GM21786 (cell line): ENCODE measurements at regions not wholly inside any gene's neighbourhood (a gene's known extent, or its start where the extent isn't known, plus 50 kb on each side); places are given as distances from the start of the nearest gene placed in this dataset.

Experiments used
- ATAC-seq: cut with Tn5 transposase; IDR thresholded peaks from one replicate; pipeline ENCODE4 v1.9.1; 2021; ENCODE audit not compliant: unreplicated experiment

DNA sequence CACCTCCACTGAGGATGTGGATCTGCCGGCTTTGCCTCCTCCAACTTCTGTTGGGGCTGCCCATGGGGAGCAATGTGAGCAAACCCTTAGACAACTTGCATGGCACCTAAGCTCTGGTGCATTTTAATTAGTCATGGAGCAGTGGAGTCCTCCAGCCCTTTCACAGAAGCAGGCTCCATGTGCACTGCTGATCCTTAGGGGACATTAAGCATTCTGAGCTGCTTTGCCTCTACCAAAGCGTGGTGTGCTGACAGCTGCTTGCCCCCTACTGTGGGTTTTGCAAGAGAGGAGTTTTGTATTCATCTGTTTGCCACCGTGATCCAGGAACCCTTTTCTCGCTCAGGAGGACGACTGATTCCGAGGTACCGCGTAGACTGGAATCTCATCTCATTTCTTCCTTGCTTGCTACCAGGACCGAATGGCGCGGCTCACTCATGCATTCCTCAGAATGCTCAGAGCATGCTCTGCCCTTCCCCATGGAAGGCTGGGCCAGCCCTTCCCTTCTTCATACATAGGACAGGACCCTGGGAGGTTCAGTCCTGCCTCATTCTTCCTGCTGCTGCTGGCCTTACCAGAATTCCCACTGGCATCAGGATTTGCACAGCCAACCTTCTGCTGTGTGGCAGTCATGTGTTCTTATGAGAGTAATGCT, 432.5 kb downstream of the GADD45G start:
- ATAC-seq = no peak

DNA sequence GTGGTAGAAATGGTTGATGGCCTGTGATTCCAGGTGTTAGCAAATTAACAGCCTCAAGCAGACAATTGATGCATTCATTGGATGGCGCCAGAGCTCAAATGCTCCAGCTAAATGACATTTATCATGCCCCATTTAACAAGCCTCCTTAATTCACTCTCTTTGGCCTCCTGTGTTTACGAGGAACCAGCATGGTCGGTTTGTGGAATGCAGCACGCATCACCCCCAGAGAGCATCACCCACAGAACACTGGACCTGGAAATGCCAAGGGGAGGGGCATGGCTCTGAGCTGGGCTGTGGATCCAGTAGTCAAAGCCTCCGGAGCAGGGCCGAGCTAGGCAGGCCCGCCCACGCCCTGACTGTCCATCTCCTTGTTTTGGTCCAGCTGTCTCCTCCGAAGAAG, 434.0 kb downstream of the GADD45G start:
- ATAC-seq = no peak

DNA sequence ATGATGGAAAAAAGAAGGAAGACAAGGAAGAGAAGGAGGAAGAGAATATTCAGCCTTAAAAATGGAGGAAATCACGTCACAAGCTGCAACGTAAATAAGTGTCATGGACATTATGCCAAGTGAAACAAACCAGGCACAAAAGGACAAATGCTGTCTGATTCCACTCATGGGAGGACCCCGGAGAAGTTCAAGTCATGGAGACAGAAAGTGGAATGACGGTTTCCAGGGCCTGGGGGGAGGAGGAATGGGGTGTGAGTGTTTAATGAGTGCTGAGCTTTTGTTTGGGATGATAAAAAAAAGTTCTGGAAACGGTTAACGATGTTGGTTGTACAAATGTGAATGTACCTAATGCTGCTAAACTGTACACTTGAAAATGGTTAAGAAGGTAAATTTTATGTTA, 439.5 kb downstream of the GADD45G start:
- ATAC-seq = no peak

DNA sequence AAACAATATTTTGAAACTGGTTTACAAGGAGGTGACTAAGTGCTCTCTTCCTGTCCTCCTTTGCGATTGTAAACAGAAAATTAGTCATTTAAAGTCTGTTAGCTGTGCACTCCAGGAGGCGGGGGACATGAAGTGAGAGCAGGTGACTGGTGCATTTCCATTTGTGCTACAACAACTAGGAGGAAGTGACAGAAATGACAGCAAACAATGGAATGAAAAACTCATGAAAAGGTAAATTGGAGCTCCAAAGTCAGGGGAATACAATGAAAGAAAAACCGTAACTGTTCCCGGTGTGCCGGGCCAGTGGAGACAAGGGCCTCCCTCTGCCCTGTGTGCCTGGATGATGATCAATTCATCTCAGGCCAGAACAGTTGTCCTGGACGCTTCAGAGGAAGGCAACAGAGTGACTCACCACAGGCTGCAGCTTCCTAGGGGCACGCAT, 439.9 kb downstream of the GADD45G start:
- no peak for ATAC-seq

DNA sequence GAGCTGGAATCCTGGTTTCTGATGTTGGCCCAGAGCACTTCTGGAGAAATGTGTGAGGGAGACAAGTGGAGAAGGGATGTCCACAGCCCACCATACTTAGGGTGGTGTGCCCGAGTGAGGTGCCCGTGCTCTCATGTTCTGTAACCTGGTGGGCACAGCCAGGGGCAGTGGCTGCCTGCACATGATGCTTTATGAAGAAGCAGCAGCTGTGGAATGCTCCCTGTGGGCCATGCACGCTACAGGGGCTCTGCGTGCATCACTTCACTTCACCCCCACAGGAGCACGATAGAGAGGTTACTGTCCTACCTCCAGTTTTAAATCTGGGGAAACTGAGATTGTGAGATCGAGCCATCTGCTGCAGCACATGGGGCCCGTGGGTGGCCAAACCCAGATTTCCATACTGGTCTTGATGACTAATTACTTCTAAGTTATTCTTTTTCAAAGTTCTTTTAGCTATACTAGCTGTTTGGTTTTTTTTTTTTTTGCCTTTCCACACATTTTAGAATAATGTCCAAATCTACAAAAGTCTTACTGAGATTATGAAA, 441.6 kb downstream of the GADD45G start:
- ATAC-seq = no peak

DNA sequence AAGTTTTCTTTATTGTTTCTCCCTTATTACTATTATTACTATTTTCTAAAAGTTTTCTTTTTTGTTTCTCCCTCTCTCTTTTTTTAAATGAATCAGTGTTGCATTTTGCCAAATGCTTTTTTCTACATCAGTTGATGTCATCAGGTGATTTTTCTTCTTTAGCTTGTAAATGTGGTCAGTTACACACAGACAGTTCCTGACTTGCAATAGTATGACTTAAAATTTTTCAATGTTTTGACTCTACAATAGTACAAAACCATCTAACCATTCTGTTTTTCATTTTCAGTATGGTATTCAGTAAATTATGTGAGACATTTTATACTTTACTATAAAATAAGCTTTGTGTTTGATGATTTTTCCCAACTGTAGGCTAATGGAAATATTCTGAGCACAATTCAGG, 443.0 kb downstream of the GADD45G start:
- no peak for ATAC-seq

DNA sequence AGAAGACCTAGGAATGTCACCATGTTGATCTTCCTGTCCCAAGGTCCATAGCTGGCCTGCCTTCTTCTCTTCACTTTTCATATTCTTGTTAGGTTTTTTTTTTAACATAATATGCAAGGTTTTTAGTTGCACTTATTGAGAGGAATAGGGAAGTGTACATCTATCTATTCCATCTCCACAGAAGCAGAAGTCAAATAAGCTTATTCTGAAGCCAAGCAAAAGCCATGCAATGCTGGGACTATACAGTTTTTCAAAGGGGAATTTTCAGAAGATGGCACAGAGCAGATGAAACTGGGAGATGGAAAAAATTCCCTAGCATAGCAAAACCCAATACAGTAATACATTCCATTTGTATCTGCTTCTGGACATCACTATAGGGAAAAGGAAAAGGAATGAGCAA, 447.6 kb downstream of the GADD45G start:
- ATAC-seq = no peak

DNA sequence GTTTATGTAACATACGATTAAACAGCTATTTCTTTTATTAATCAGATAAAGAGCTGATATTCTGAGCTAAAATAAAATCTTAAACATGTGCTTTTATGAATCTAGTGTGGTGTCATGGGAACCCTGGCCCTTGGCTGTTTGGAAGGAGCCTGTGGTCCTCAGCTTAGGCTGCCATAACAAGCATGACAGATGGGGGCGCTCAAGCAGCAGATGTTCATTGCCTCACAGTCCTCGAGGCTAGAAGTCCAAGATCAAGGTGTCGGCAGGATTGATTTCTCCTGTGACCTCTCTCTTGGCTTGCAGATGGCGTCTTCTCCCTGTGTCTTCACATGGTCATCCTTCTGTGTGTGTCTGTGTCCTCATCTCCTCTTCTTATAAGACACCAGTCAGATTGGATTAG, 448.2 kb downstream of the GADD45G start:
- no peak for ATAC-seq

DNA sequence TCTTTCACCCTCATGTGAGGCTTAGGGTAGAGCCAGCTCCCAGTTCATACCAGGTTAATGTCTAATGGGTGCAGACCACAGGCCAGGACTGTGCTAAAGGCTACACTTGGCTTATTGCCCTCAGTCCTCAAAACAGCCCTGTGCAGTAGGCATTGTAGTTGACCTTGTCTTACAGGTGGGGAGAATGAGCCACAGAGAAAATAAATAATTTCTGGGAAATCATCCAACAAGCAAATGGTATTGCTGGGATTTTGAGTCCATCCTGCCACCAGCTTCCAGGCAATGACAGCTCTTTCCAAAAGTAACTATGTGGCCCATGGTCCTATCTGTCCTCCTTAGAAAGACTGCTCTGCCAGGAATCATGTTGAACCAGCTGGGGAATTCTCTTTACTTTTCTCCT, 450.0 kb downstream of the GADD45G start:
- no peak for ATAC-seq

DNA sequence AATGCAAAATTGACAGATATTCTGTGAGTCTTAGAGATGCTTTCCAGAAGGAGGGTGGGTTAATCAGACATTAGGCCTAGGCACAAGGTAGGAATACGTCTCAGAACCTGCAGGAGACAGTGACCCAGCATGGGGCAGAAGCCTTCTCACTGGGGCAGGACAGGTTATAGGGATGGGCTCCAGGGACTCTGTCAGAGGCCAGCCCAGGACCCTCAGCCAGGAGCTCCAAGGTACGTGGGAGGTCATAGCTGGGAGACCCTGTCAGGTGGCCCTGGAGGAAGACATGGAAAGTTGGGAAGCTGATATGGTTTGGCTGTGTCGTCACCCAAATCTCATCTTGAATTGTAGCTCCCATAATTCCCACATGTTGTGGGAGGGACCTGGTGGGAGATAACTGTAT, 450.4 kb downstream of the GADD45G start:
- ATAC-seq = no peak

DNA sequence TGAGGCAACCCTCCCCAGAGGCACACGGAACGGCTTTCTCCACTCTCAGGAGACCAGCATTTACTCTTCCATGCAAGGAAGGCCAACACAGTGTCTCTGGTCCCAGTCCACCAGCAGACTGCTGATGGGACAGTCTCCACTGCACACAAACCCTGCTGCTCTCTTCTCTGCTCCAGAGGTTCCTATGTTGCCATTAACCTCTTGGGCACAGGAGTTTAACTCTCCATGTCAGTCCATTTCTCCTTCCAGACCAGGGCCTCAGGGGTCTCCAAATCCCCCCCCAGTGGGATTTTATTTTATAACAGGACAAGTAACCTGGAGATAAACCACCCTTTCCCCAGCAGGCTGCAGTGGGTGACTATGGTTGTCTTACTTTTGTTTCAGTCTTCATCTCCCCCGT, 452.5 kb downstream of the GADD45G start:
- ATAC-seq = no peak

DNA sequence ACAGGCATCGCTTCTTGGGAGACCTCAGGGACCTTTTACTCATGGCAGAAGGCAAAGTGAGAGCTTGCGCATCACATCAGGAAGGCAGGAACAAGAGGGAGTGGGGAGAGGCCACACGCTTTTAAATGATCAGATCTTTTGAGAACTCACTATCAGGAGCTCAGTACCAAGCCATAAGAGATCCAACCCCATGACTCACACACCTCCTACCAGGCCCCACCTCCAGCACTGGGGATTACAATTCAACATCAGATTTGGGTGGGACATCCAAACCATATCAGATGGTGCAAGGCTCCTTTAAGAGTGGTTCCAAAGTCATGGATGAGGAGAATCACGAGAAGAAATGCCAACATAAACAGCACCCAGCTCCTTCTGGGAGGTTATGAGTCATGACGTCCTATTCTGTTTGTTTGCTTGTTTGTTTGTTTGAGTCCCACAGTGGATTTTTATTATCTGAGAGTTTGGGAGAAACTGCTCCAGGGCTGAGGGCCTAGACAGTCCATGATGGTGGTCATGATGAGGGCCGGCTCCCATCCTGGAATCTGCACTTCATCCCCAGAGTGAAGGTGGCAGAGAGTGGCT, 453.5 kb downstream of the GADD45G start:
- ATAC-seq = no peak

DNA sequence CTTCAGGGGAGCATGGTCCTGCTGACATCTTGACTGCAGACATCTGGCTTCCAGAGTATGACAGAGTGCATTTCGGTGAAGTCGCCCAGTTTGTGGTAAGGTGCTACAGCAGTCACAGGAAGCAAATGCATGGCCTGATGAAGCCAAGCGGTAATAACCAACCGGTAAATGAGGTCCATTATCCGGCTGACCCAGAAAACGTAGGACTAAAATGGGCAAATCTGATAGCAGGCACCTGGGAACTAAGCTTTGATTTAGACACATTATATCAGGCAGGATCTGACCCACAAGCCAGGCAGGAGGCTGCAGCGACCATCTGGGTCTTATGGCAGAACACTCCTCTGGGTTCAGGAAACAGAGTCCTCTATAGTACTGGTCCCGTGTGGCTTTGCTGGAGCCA, 454.6 kb downstream of the GADD45G start:
- ATAC-seq = no peak

DNA sequence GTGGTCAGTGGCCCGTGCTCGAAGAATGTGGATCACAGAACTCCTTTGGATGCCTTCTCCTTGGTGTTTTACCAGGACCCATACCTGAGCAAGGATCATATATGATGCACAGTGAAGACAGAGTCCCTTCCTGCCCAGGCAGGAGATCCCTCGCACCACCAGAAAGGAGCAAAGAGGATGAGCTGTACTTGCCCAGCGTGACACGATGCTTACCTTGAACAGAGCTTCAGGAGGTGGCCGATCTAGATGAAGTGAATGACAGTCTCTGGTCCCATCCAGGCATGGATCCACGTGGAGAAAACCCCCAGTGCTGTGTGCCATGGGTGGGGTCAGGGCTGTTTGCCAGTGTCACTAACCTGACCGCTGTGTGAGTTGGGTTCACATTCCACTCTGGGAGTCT, 455.4 kb downstream of the GADD45G start:
- no peak for ATAC-seq

DNA sequence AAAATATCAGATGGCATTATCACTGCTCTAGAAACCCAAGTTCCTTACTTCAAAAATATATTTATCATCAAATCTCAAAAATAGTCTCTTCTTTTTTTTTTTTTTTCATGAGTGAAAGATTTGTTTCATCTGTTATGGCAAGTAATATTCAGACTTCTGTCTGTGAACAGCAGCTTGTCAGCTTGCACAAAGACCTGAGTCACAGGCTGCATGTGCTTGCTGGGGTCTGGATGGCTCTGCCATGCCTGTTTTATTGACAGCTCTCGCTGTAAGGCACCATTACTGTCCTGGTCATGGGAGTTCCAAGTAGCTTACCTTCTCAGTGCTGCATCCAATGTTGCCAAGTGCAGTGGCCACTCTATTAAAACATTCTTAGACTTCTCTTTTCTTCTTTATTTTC, 456.4 kb downstream of the GADD45G start:
- ATAC-seq = no peak

DNA sequence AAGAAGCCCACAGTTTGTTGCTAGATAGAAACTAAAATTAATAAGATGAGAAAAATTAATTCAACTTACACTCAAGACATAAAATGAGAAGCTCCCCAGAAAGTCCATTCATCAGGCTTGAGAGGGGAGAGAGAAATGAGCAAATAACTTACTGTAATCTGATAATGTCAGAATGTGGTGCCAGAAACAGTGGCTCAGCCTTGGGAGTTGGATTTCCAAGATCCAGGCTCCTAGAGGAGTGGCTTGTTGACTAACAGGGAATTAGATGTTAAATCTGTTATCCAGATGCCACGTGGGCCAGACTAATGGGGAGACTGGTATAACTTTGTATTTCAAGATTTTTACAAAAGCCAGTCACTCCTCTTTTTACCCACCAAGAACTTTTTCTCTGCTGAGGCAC, 458.2 kb downstream of the GADD45G start:
- ATAC-seq = no peak

DNA sequence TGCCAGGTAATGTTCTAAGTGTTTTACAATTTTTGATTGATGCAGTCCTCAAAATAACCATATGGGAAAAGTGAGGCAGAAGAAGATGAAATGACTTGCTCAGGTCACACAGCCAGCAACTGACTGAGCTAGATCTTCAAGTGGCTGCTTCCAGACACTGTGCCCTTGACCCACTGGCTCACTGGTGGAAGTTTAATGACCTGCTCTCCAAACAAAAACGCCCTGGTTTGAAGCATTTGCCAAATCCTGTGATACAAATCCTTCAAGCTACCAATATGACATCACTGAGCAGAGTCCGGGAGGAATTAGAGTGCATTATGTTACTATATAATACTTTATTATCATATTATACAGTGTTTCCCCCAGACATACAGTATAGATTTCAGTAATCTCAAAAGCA, 459.4 kb downstream of the GADD45G start:
- ATAC-seq = no peak

DNA sequence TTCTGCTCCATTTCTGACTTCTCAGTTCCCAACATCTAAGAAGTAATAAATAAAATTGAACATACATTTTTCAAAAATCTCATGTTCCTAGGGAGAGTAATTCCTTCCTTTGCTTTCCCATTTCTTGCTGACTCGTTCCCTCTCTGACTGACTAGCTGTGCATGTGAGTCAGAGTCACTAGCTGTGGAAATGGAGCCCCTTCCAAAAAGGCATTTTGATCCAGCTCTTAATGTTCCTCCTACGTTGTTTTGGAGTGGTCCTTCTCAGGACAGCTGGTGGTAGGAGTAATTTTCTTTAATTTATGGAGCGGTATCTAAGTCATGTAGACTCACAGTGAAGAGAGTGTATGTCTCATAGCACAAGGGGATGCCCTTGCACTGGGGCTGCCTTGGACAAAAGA, 460.2 kb downstream of the GADD45G start:
- no peak for ATAC-seq

DNA sequence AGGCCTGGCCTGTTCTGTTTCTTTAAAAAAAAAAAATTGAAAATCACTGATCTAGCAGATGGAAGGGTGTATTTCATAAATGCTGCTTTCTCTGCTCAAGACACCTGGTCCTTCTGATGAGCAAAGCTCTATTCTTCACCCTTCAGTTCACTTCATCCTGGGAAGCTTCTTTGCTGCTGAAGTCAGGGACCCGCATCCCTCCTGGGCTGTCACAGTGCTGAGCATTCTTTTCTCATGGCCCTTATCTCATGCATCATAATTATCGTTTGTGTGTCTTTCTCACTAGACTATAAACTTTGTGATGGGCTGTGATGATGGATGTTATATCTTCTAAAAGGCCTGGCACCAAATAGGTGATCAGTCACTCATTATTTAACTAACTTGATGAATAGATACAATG, 461.0 kb downstream of the GADD45G start:
- no peak for ATAC-seq

DNA sequence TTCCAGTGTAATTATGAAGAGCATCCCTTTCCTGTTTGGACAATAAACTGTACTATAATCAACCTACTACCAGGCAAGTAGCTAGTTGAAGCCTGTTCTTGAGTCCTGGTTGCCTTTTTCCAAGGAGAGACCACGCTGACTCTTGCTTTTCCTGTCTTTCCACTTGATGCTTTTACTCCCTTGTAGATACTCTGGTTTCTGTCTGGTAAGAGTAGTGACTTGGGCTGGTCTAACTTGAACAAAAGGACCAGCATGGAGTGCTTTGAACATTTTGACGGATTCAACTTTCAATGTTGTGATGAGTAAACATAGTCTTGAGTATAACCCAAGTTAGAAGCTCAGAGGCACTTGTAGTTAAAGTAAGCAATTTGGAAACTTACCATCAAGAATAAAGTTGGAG, 464.3 kb downstream of the GADD45G start:
- ATAC-seq = no peak

DNA sequence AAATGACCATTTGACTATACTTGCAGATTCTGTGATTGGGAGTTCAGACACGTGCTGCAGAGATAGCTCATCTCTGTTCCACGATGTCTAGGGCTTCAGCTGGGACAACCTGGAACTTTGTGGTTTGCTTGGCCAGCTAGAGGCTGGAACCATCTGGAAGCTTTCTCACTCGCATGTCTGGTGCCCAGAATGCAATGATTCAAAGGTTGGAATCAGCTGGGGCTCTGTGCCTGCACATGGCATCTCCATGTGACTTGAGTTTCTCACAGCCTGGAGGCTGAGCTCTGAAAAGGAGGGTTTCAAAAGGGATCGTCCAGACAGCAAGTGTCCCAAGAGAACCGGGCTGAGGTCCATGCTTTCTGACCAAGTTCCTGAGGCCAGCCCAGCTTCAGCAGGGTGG, 465.2 kb downstream of the GADD45G start:
- ATAC-seq = no peak

DNA sequence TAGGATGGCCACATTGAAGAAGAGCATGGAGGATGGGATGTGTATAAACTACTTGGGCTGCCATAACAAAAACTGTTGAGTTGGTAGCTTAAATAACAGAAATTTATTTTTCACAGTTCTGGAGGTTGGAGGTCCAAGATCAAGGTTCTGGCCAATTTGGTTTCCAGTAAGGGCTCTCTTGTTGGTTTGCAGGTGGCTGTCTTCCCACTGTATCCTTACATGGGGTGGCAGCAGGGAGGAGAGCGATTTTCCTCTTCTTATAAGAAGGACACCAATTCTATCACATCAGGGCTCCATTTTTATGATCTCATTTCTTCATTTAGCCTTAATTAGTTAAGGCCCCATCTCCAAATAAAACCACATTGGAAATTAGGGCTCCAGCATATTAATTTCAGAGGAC, 465.7 kb downstream of the GADD45G start:
- ATAC-seq = no peak
